AG04449 (cell line): ENCODE measurements at regions not wholly inside any gene's neighbourhood (a gene's known extent, or its start where the extent isn't known, plus 50 kb on each side); places are given as distances from the start of the nearest gene placed in this dataset.

ENCODE experiments used
- CTCF ChIA-PET: fragments of 350-600 bp; formaldehyde crosslinking; extraction: SDS; loops from one replicate; lab custom pipeline; 2021; ENCODE audit warnings: antibody characterized with exemption; lab: Yijun Ruan, JAX
- POLR2A ChIA-PET: fragments of 400-600, 350-600 bp; formaldehyde crosslinking; extraction: SDS; loops from one replicate; lab custom pipeline; 2020; ENCODE audit warnings: antibody characterized with exemption, inconsistent platforms; lab: Yijun Ruan, JAX
- DNase-seq: peaks from one replicate; pipeline ENCODE4 v3.0.0-alpha.2; 2010; ENCODE audit warnings: low read depth, low spot score
- H3K4me3 ChIP-seq: 2 replicates; pipeline ENCODE4 v1.5.1; 2011; ENCODE audit warnings: low read depth, mild to moderate bottlenecking, control low read depth, low read length
- CTCF ChIP-seq: IDR thresholded peaks from one replicate; pipeline ENCODE4 v1.5.1; 2011; ENCODE audit warnings: mild to moderate bottlenecking, moderate library complexity, low read length, control low read depth, inconsistent platforms; ENCODE audit not compliant: insufficient read depth; ENCODE audit errors: missing control alignments

GRCh38 chr22:25388866-25389540, 169.6 kb downstream of the CRYBB2 start:
- DNase-seq = no peak
- POLR2A ChIA-PET = no interaction called here
- H3K4me3 ChIP-seq = no peak overlapping the region
- TF ChIP-seq CTCF = no peak
- CTCF ChIA-PET = no interaction called here

- CTCF ChIA-PET = no interaction called here
- no peak overlapping the region for H3K4me3 ChIP-seq
- no peak for DNase-seq
- TF ChIP-seq CTCF = no peak
- POLR2A ChIA-PET = no interaction called here
Observed at GRCh38 chr22:25389541-25389919, 170.1 kb downstream of the CRYBB2 start.

- ChIA-PET POLR2A (no interaction called here), CTCF (interaction anchor here (1.0 kb wide), 1 partner anchor 57 kb away, joined by 3 read pairs; no protein-coding TSS in a partner anchor)
- TF ChIP-seq CTCF = no peak
Observed at GRCh38 chr22:25390297-25391240, 171.1 kb downstream of the CRYBB2 start.

GRCh38 chr22:25392584-25392983, 171.9 kb upstream of the GRK3 start:
- ChIA-PET CTCF (no interaction called here), POLR2A (no interaction called here)
- no peak for TF ChIP-seq CTCF
- H3K4me3 ChIP-seq = no peak overlapping the region
- DNase-seq = no peak

More at GRCh38 chr22:25390297-25391240, 171.1 kb downstream of the CRYBB2 start:
- H3K4me3 ChIP-seq = no peak overlapping the region
- DNase-seq = no peak

- no peak for TF ChIP-seq CTCF
- POLR2A ChIA-PET = no interaction called here
- H3K4me3 ChIP-seq = no peak overlapping the region
- CTCF ChIA-PET = no interaction called here
- no peak for DNase-seq
Observed at GRCh38 chr22:25393121-25393805, 171.2 kb upstream of the GRK3 start.
